ENCODE measurements at regions not wholly inside any gene's neighbourhood (a gene's known extent, or its start where the extent isn't known, plus 50 kb on each side); places are given as distances from the start of the nearest gene placed in this dataset.

DNA sequence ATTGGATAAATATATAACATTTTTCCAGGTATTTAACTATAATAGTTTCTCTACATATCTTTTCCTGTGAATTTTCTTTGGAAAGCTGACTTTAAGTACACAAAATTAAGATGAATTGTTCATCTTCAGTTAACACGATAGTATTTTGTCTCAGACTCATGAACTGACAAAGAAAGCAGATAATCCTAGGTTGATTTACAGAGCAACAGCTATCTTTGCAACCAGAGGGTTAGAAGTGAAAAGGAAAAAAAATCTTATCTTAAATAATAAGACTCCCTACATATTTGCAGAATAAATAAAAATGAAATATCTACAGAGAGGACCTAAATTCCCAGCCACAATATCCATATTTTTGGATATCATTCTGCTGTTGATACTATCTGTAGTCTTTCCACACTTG, 350.2 kb upstream of the GRM7 start:
- H3K9me3 Mint-ChIP-seq: peaks cover 4 to 15% (median 11%) of the 10 kb centered on the region in 5 donors
- Histone ChIP-seq H3K27me3 (ENCODE audit: insufficient read depth, low read length, poor library complexity, severe bottlenecking) (no peaks in the 10 kb centered on the region), H3K4me3 (ENCODE audit: low read length) (no peak overlapping the region), H3K9me3 (ENCODE audit: low read length) (no peaks in the 10 kb centered on the region), H3K4me1 (ENCODE audit: insufficient read depth, low read length) (no peaks in the 10 kb centered on the region), H3K27ac (ENCODE audit: low read depth, low read length) (no peak overlapping the region), H3K36me3 (ENCODE audit: insufficient read depth, low read length) (no peaks in the 10 kb centered on the region)
- CTCF ChIA-PET: no interaction called here
- no peak overlapping the region for H3K27ac Mint-ChIP-seq
- H3K4me1 Mint-ChIP-seq: no peaks in the 10 kb centered on the region
- POLR2A ChIA-PET: no interaction called here
- DNase-seq: no peak
- no peaks in the 10 kb centered on the region for H3K36me3 Mint-ChIP-seq
- H3K4me3 Mint-ChIP-seq: no peak overlapping the region
- H3K27me3 Mint-ChIP-seq: peaks cover 0 to 1% of the 10 kb centered on the region in 2 donors

DNA sequence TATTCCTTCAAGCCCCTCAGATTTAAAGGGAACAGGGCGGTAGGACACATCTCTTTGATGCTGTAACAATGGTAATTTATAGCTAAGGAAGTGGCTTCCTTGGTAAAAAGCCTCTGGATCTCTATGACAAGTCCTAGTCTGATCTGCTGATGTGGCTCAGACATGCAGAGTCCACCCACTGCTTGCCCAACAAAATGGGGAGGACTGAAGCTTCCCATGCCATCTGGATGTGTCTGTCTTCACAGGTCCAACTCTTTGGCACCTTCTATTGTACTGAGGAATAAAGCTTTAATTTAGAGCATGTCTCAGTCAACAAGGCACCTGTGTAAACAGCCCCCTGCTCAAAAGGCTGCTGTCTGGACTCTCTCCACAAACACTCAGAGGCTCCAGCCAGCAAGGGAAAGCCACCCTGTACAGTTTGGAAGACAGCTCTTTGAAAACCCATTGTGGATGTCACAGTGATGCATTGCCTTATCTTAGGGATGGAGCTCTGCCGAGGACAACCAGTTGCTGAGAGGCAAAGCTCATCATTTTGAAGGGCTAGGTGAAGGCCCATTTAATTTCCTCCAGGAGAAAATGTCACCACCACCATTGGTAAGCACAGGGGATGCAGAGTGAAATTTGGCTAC, 348.6 kb upstream of the GRM7 start:
- Mint-ChIP-seq H3K9me3 (peaks cover 7 to 20% (median 11%) of the 10 kb centered on the region in 5 donors), H3K36me3 (no peaks in the 10 kb centered on the region), H3K27ac (no peak overlapping the region), H3K4me1 (no peaks in the 10 kb centered on the region), H3K4me3 (no peak overlapping the region), H3K27me3 (peaks cover 0 to 3% of the 10 kb centered on the region in 2 donors)
- POLR2A ChIA-PET: no interaction called here
- Histone ChIP-seq H3K9me3 (ENCODE audit: low read length) (no peaks in the 10 kb centered on the region), H3K27me3 (ENCODE audit: insufficient read depth, low read length, poor library complexity, severe bottlenecking) (no peaks in the 10 kb centered on the region), H3K4me3 (ENCODE audit: low read length) (no peak overlapping the region), H3K4me1 (ENCODE audit: insufficient read depth, low read length) (no peaks in the 10 kb centered on the region), H3K36me3 (ENCODE audit: insufficient read depth, low read length) (no peaks in the 10 kb centered on the region), H3K27ac (ENCODE audit: low read depth, low read length) (no peak overlapping the region)
- no peak for DNase-seq
- CTCF ChIA-PET: no interaction called here

DNA sequence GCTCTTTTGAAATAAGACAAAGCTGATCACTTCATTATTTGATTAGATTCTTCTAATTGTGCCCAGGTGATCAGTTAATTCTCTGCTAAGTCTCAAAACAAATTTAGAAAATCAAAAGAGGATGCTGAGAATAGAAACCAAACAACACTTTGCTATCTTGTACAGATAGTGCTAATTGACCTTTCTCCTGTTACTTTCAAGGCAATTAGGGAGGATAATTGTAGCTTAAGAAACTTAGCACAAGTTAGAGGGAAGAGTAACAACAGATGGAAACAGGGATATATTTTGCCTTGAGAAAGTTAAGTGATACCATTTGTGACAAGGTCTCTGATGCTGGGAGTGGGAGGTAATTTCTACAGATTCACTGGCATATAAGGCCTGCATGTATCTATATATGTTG, 344.8 kb upstream of the GRM7 start:
- Histone ChIP-seq H3K36me3 (ENCODE audit: insufficient read depth, low read length) (no peaks in the 10 kb centered on the region), H3K9me3 (ENCODE audit: low read length) (no peaks in the 10 kb centered on the region), H3K4me3 (ENCODE audit: low read length) (no peak overlapping the region), H3K27me3 (ENCODE audit: insufficient read depth, low read length, poor library complexity, severe bottlenecking) (no peaks in the 10 kb centered on the region), H3K4me1 (ENCODE audit: insufficient read depth, low read length) (no peaks in the 10 kb centered on the region), H3K27ac (ENCODE audit: low read depth, low read length) (no peak overlapping the region)
- ChIA-PET POLR2A (no interaction called here), CTCF (no interaction called here)
- H3K36me3 Mint-ChIP-seq: no peaks in the 10 kb centered on the region
- H3K9me3 Mint-ChIP-seq: peaks cover 9 to 22% (median 14%) of the 10 kb centered on the region in 5 donors
- no peak for DNase-seq
- H3K4me1 Mint-ChIP-seq: no peaks in the 10 kb centered on the region
- H3K27ac Mint-ChIP-seq: no peak overlapping the region
- no peak overlapping the region for H3K4me3 Mint-ChIP-seq
- H3K27me3 Mint-ChIP-seq: peaks cover 0 to 3% of the 10 kb centered on the region in 2 donors

DNA sequence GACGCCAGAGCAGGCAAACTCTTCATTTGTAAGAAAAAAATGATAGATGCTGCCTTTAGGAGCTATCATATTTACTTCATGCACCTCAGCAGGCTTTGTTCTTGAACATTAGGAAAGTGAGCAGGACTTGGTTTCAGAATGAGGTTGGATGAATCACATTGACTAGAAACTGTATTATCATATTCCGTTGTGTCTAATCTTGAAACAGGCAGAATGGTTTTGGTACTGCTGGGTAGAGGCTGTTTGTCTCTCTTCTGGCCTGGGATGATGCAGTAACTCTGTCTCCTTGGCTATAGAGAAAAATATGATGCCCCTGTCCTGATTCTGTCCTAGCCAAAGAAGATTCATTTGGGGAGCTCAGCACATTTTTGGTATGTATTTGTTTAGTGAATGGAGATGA, 344.2 kb upstream of the GRM7 start:
- Histone ChIP-seq H3K9me3 (ENCODE audit: low read length) (no peaks in the 10 kb centered on the region), H3K27ac (ENCODE audit: low read depth, low read length) (no peak overlapping the region), H3K36me3 (ENCODE audit: insufficient read depth, low read length) (no peaks in the 10 kb centered on the region), H3K4me3 (ENCODE audit: low read length) (no peak overlapping the region), H3K4me1 (ENCODE audit: insufficient read depth, low read length) (no peaks in the 10 kb centered on the region), H3K27me3 (ENCODE audit: insufficient read depth, low read length, poor library complexity, severe bottlenecking) (no peaks in the 10 kb centered on the region)
- no peak for DNase-seq
- no peaks in the 10 kb centered on the region for H3K36me3 Mint-ChIP-seq
- no peak overlapping the region for H3K4me3 Mint-ChIP-seq
- H3K9me3 Mint-ChIP-seq: peaks cover 9 to 23% (median 14%) of the 10 kb centered on the region in 5 donors
- POLR2A ChIA-PET: no interaction called here
- no peaks in the 10 kb centered on the region for H3K4me1 Mint-ChIP-seq
- H3K27me3 Mint-ChIP-seq: peaks cover 0 to 3% of the 10 kb centered on the region in 2 donors
- no peak overlapping the region for H3K27ac Mint-ChIP-seq
- CTCF ChIA-PET: no interaction called here

DNA sequence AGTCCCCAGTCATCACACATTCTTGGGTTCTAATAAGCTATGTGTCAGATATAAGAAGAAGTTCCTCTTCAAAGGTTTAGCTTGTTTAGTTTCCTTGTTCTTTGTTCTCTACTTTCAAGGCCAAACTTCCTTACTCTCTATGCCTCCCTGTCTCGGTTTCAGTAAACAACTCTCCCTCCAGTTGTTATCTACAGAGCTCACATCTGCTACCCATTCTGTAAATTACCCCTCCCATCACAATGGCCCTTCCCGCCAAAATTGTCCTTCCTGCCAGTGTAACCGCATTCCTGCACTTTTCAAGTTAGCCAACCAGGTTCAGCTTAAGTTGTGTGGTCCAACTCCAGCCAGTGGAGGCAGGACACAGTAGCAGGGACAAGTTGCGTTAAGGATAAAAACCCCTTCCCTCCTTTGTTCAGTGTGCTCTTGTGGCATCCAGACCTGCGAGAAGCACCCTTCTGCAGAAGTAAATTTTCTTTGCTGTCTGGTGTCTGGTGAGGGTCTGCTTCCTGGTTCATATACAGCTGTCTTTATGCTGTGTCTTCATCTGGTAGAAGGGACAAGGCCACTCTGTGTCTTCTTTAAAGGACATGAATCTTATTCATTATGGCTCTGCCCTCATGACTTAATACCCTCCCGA, 342.1 kb upstream of the GRM7 start:
- Histone ChIP-seq H3K4me1 (ENCODE audit: insufficient read depth, low read length) (no peaks in the 10 kb centered on the region), H3K9me3 (ENCODE audit: low read length) (no peaks in the 10 kb centered on the region), H3K4me3 (ENCODE audit: low read length) (no peak overlapping the region), H3K36me3 (ENCODE audit: insufficient read depth, low read length) (no peaks in the 10 kb centered on the region), H3K27ac (ENCODE audit: low read depth, low read length) (no peak overlapping the region), H3K27me3 (ENCODE audit: insufficient read depth, low read length, poor library complexity, severe bottlenecking) (no peaks in the 10 kb centered on the region)
- POLR2A ChIA-PET: no interaction called here
- peaks cover 9 to 24% (median 14%) of the 10 kb centered on the region in 5 donors for H3K9me3 Mint-ChIP-seq
- H3K27me3 Mint-ChIP-seq: peaks cover 0 to 1% of the 10 kb centered on the region in 2 donors
- H3K27ac Mint-ChIP-seq: no peak overlapping the region
- H3K4me3 Mint-ChIP-seq: no peak overlapping the region
- H3K36me3 Mint-ChIP-seq: no peaks in the 10 kb centered on the region
- no peak for DNase-seq
- CTCF ChIA-PET: no interaction called here
- no peaks in the 10 kb centered on the region for H3K4me1 Mint-ChIP-seq

DNA sequence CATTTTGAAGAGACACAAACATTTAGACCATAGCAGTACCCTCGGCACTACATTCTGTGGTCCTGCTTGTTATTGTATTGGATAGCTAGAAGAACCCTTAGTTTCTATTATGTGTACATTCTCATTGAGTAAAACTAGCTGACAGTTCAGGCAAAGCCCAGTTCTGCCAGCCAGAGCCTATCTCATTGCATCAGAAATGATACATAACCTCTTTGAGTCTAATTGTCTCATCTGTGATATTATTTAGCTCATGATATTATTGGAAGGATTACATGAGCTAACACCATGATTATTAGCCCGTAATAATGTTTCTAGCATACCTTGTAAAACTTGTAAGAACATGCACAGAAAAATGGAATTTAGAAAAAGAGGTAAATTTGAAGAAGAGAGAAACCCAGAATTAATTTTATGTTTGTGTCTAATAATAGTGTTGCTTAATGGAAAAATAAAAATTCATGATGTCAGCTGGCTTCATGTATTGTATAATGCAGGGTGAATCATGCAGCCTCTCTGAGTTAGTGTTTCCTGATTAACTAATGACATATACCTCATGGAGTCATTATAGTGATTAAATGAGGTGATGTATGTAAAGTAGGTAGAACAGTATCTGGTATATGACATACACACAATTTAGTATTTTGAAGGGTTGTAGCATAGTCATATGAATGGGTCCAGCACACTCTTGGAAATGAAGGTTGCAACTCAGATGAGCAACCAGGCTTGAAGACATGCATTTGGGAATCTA, 339.4 kb upstream of the GRM7 start:
- H3K9me3 Mint-ChIP-seq: peaks cover 2 to 22% (median 9%) of the 10 kb centered on the region in 5 donors
- CTCF ChIA-PET: no interaction called here
- POLR2A ChIA-PET: no interaction called here
- H3K27me3 Mint-ChIP-seq: peaks cover 0 to 1% of the 10 kb centered on the region in 2 donors
- Histone ChIP-seq H3K27me3 (ENCODE audit: insufficient read depth, low read length, poor library complexity, severe bottlenecking) (no peaks in the 10 kb centered on the region), H3K4me3 (ENCODE audit: low read length) (no peak overlapping the region), H3K27ac (ENCODE audit: low read depth, low read length) (no peak overlapping the region), H3K9me3 (ENCODE audit: low read length) (no peaks in the 10 kb centered on the region), H3K36me3 (ENCODE audit: insufficient read depth, low read length) (no peaks in the 10 kb centered on the region), H3K4me1 (ENCODE audit: insufficient read depth, low read length) (no peaks in the 10 kb centered on the region)
- H3K4me3 Mint-ChIP-seq: no peak overlapping the region
- DNase-seq: no peak
- H3K36me3 Mint-ChIP-seq: no peaks in the 10 kb centered on the region
- no peaks in the 10 kb centered on the region for H3K4me1 Mint-ChIP-seq
- H3K27ac Mint-ChIP-seq: no peak overlapping the region

DNA sequence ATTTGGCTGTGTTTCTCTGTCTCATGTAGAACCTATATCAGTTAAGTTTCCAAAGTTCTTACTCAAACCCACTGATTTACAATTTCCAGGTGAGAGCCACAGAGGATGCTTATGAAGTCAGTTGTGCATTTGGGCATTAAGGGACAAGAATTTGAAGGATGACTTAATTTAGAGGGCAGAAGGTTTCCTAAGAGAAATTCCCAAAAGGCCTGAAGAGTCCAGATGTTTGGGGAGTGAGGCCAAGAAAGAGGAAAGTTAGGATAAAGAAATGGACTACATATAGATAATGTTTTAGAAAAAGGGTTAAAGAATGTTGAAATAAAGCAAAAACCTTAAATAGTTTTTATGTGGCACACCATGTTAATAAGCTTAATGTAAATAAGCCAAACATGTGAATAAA, 338.7 kb upstream of the GRM7 start:
- Mint-ChIP-seq H3K27ac (no peak overlapping the region), H3K4me3 (no peak overlapping the region), H3K27me3 (no peaks in the 10 kb centered on the region), H3K36me3 (no peaks in the 10 kb centered on the region), H3K4me1 (no peaks in the 10 kb centered on the region), H3K9me3 (peaks cover 2 to 18% (median 9%) of the 10 kb centered on the region in 5 donors)
- Histone ChIP-seq H3K27ac (ENCODE audit: low read depth, low read length) (no peak overlapping the region), H3K9me3 (ENCODE audit: low read length) (no peaks in the 10 kb centered on the region), H3K4me1 (ENCODE audit: insufficient read depth, low read length) (no peaks in the 10 kb centered on the region), H3K36me3 (ENCODE audit: insufficient read depth, low read length) (no peaks in the 10 kb centered on the region), H3K4me3 (ENCODE audit: low read length) (no peak overlapping the region), H3K27me3 (ENCODE audit: insufficient read depth, low read length, poor library complexity, severe bottlenecking) (no peaks in the 10 kb centered on the region)
- CTCF ChIA-PET: no interaction called here
- POLR2A ChIA-PET: interaction anchor here (0.7 kb wide), 1 partner anchor 23 kb away, joined by 4 read pairs; no protein-coding TSS in a partner anchor
- DNase-seq: no peak

DNA sequence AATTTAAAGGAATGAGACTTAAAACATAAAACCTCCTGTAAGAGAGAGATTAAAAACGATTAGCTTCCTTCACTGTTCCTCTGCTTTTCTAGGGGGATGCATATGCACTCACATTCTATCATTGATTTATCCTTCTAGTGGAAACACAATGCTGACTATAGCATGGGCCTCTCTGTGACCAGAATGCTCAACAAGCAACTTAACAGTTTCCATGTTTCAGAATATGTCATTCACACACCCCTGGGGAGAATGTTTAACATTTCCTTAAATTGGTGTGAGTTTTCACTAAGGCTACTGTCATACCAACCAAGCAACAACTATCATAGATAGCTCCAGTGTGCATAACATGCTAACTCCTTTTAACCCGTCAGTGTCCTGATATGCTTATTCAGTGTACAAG, 337.9 kb upstream of the GRM7 start:
- Mint-ChIP-seq H3K36me3 (no peaks in the 10 kb centered on the region), H3K4me3 (no peak overlapping the region), H3K9me3 (peaks cover 2 to 20% (median 9%) of the 10 kb centered on the region in 5 donors), H3K4me1 (no peaks in the 10 kb centered on the region), H3K27me3 (no peaks in the 10 kb centered on the region), H3K27ac (no peak overlapping the region)
- Histone ChIP-seq H3K27me3 (ENCODE audit: insufficient read depth, low read length, poor library complexity, severe bottlenecking) (no peaks in the 10 kb centered on the region), H3K27ac (ENCODE audit: low read depth, low read length) (no peak overlapping the region), H3K4me3 (ENCODE audit: low read length) (no peak overlapping the region), H3K36me3 (ENCODE audit: insufficient read depth, low read length) (no peaks in the 10 kb centered on the region), H3K4me1 (ENCODE audit: insufficient read depth, low read length) (no peaks in the 10 kb centered on the region), H3K9me3 (ENCODE audit: low read length) (no peaks in the 10 kb centered on the region)
- no peak for DNase-seq
- ChIA-PET CTCF (no interaction called here), POLR2A (no interaction called here)
